NT2/D1 (cell line): ENCODE measurements at regions not wholly inside any gene's neighbourhood (a gene's known extent, or its start where the extent isn't known, plus 50 kb on each side); places are given as distances from the start of the nearest gene placed in this dataset.

Experiments
- SUZ12 ChIP-seq: IDR thresholded peaks from 2 replicates; pipeline ENCODE4 v1.6.1; 2011; ENCODE audit not compliant: insufficient read length, insufficient read depth; ENCODE audit errors: extremely low read depth
- YY1 ChIP-seq: IDR thresholded peaks from 2 replicates; pipeline ENCODE4 v1.6.1; 2011; ENCODE audit not compliant: insufficient read length, insufficient read depth
- ZNF274 ChIP-seq: IDR thresholded peaks from 2 replicates; pipeline ENCODE4 v1.6.1; 2011; ENCODE audit warnings: mild to moderate bottlenecking, low read depth, low read length

DNA sequence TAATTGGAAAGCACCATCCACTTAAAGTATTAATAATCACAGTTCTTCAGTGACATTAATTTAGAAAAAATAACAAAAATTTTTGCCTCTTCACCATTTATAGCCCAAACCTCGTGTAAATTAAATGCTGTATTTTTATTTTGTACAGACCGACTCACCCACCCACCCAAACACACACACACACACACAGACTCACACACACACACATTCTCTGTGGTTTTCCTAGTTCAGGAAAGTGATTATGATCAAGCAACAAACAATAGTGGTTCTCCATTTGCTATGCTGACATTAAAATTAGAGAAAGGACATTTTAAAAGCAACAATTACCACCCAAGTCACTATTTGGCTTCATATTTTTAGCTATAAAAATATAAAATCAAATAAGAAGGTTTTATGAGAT is 112.5 kb upstream of the FLRT2 start:
- TF ChIP-seq SUZ12, result no peak
- no peak for TF ChIP-seq YY1
- TF ChIP-seq ZNF274, result no peak
